GM12892 (cell line): ENCODE measurements at regions not wholly inside any gene's neighbourhood (a gene's known extent, or its start where the extent isn't known, plus 50 kb on each side); places are given as distances from the start of the nearest gene placed in this dataset.

Experiments
- POLR2A ChIP-seq: IDR thresholded peaks from 2 replicates; pipeline ENCODE4 v1.6.1; 2011; ENCODE audit warnings: low read depth, low read length, control low read depth
- POLR2AphosphoS5 ChIP-seq: IDR thresholded peaks from 2 replicates; pipeline ENCODE4 v1.6.1; 2011; ENCODE audit warnings: low read depth, low read length, control low read depth
- TAF1 ChIP-seq: IDR thresholded peaks from 2 replicates; pipeline ENCODE4 v1.6.1; 2011; ENCODE audit warnings: low read depth, mild to moderate bottlenecking, control low read depth, low read length, borderline replicate concordance

- TF ChIP-seq POLR2A (no peak), POLR2AphosphoS5 (no peak), TAF1 (no peak)
These were observed 608.8 kb upstream of the C16orf82 start for GRCh38 chr16:26457882-26458281.
